Rectal smooth muscle tissue (tissue), 1 donor: ENCODE measurements at regions not wholly inside any gene's neighbourhood (a gene's known extent, or its start where the extent isn't known, plus 50 kb on each side); places are given as distances from the start of the nearest gene placed in this dataset.
"Not testable (repeated sequence)": the region's sequence is repeated elsewhere in the genome, so short reads cannot be mapped to it uniquely, and the experiment has no call there.

ENCODE experiments used
- H3K27ac ChIP-seq: one replicate; pipeline ENCODE4 v1.7.0; 2013; ENCODE audit warnings: low read depth, low read length, inconsistent platforms
- H3K27me3 ChIP-seq: one replicate; pipeline ENCODE4 v1.7.0; 2013; ENCODE audit warnings: low read length; ENCODE audit not compliant: control insufficient read depth, insufficient read depth
- H3K36me3 ChIP-seq: one replicate; pipeline ENCODE4 v1.7.0; 2013; ENCODE audit warnings: low read length; ENCODE audit not compliant: control insufficient read depth, insufficient read depth
- H3K4me1 ChIP-seq: one replicate; pipeline ENCODE4 v1.7.0; 2013; ENCODE audit warnings: low read length; ENCODE audit not compliant: control insufficient read depth, insufficient read depth
- H3K4me3 ChIP-seq: one replicate; pipeline ENCODE4 v1.7.0; 2013; ENCODE audit warnings: low read length
- H3K9ac ChIP-seq: one replicate; pipeline ENCODE4 v1.7.0; 2013; ENCODE audit warnings: low read length

- Histone ChIP-seq H3K36me3 (no peaks in the 10 kb centered on the region), H3K4me3 (no peak overlapping the region), H3K27me3 (no peaks in the 10 kb centered on the region), H3K27ac (no peak overlapping the region), H3K9ac (no peak overlapping the region), H3K4me1 (no peaks in the 10 kb centered on the region)
Observed at GRCh38 chr1:14347776-14348175, 250.7 kb upstream of the KAZN start.

- Histone ChIP-seq H3K4me1 (no peaks in the 10 kb centered on the region), H3K27me3 (no peaks in the 10 kb centered on the region), H3K9ac (no peak overlapping the region), H3K4me3 (no peak overlapping the region), H3K36me3 (no peaks in the 10 kb centered on the region), H3K27ac (no peak overlapping the region)
Observed at GRCh38 chr1:14350197-14350596, 248.3 kb upstream of the KAZN start.

- Histone ChIP-seq H3K4me1 (no peaks in the 10 kb centered on the region), H3K9ac (no peak overlapping the region), H3K4me3 (no peak overlapping the region), H3K27me3 (no peaks in the 10 kb centered on the region), H3K27ac (no peak overlapping the region), H3K36me3 (no peaks in the 10 kb centered on the region)
Observed at GRCh38 chr1:14352897-14353296, 245.6 kb upstream of the KAZN start.

GRCh38 chr1:14361005-14361404, 237.5 kb upstream of the KAZN start:
- not testable (repeated sequence) for H3K27ac ChIP-seq, H3K27me3 ChIP-seq, H3K4me1 ChIP-seq, H3K4me3 ChIP-seq, H3K9ac ChIP-seq, H3K36me3 ChIP-seq

- no peak overlapping the region for H3K9ac ChIP-seq
- H3K4me1 ChIP-seq: peaks cover 3% of the 10 kb centered on the region
- no peak overlapping the region for H3K4me3 ChIP-seq
- no peaks in the 10 kb centered on the region for H3K36me3 ChIP-seq
- no peak overlapping the region for H3K27ac ChIP-seq
- H3K27me3 ChIP-seq: no peaks in the 10 kb centered on the region
Observed at GRCh38 chr1:14362331-14362730, 236.2 kb upstream of the KAZN start.

DNA sequence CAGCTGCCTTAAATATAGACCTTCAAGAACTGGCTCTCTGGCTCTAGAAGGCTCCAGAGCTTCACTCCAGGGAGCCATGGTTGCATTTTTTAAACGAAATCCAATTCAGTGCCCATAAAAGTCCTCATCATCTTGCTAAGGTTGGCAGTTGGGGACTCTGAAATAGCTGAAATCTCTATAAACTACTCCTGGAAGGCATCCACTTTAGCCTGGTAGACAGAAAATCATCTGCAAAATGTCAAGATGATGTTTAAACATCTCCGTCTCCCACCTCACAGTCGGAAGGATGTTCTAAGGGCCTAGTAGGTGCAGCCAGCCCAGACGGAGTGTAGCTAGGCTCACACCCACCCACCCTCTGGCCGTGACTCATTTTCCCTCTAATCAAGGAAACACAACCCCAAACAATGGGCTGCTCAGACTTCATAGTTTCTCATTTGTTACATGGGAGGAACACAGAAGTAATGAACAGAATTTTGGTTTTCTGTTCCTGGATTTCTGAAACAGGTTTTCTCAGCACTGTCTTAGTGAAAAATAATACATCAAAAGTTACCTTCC, 235.4 kb upstream of the KAZN start:
- Histone ChIP-seq H3K36me3 (no peaks in the 10 kb centered on the region), H3K27ac (no peak overlapping the region), H3K4me1 (peaks cover 3% of the 10 kb centered on the region), H3K4me3 (no peak overlapping the region), H3K9ac (no peak overlapping the region), H3K27me3 (no peaks in the 10 kb centered on the region)

DNA sequence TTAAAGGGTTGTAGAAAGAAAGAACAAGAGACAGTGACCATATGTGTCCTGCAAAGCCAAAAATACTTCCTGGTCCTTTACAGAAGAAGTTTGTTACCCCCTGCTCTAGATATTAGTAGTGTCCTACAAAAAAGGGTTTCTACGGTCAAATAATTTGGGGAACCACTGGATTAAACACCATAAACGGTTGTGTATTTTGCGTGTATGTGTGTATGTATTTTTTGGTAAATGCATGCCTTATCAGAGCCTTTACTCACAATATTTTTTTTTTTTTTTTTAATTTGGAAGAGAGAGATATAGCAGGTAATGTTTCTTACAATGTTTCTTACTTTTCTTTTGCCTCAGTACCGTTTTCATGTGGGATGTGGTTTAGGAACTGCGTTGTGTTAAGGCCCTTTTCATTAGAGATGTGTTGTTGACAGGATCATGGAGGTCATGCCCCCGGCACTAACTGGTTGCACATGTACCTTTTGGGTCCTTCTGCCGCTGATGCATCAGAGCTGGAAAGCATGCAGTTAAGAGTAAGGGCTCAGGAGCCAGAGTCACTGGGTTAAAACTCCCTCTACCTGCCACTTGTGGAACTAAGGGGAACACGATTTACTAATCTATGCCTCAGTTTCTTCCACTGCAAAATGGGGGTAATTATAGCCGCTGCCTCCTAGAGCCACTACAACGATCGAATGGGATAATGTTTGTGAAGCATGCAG, 234.6 kb upstream of the KAZN start:
- H3K27me3 ChIP-seq: no peaks in the 10 kb centered on the region

DNA sequence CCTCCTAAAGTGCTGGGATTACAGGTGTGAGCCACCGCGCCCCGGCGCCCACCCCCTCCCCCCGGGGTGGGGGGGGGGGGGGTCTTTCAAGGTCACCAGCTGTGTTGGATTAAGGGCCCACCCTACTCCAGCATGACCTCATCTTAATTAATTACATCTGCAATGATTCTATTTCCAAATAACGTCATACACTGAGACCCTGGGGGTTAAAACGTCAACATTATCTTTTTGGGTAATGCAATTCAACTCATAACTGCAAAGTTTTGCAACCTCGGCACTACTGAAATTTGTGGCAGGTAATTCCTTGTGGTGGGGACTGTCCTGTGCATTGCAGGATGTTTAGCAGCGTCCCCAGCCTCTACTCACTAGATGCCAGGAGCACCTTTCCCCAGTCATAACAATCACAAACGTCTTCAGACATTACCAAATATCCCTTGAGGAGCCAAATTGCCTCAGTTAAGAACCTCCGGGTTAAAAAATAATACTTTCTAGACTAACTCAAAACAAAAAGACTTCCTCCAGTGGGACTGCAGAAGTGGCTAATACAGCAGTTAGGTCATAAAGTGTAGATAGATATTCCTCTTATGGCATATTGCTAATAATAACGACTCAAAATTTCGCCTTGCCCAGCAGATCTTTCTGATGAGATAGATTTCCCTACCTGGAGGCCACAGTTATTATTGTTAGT, 233.0 kb upstream of the KAZN start:
- Histone ChIP-seq H3K9ac (no peak overlapping the region), H3K27ac (no peak overlapping the region), H3K4me3 (no peak overlapping the region), H3K4me1 (peaks cover 3% of the 10 kb centered on the region), H3K36me3 (no peaks in the 10 kb centered on the region), H3K27me3 (no peaks in the 10 kb centered on the region)

More for the DNA sequence above, 234.6 kb upstream of the KAZN start:
- H3K27ac ChIP-seq: no peak overlapping the region
- H3K36me3 ChIP-seq: no peaks in the 10 kb centered on the region
- H3K4me3 ChIP-seq: no peak overlapping the region
- H3K4me1 ChIP-seq: peaks cover 3% of the 10 kb centered on the region
- no peak overlapping the region for H3K9ac ChIP-seq

GRCh38 chr1:14366091-14367018, 232.1 kb upstream of the KAZN start:
- Histone ChIP-seq H3K27ac (no peak overlapping the region), H3K4me3 (peak overlapping the region; percentile 19), H3K27me3 (peaks cover 2% of the 10 kb centered on the region), H3K4me1 (peaks cover 3% of the 10 kb centered on the region), H3K36me3 (no peaks in the 10 kb centered on the region), H3K9ac (no peak overlapping the region)

- Histone ChIP-seq H3K27ac (no peak overlapping the region), H3K36me3 (no peaks in the 10 kb centered on the region), H3K9ac (no peak overlapping the region), H3K4me3 (no peak overlapping the region), H3K27me3 (peaks cover 2% of the 10 kb centered on the region), H3K4me1 (peaks cover 3% of the 10 kb centered on the region)
Observed at GRCh38 chr1:14367451-14367850, 231.0 kb upstream of the KAZN start.

DNA sequence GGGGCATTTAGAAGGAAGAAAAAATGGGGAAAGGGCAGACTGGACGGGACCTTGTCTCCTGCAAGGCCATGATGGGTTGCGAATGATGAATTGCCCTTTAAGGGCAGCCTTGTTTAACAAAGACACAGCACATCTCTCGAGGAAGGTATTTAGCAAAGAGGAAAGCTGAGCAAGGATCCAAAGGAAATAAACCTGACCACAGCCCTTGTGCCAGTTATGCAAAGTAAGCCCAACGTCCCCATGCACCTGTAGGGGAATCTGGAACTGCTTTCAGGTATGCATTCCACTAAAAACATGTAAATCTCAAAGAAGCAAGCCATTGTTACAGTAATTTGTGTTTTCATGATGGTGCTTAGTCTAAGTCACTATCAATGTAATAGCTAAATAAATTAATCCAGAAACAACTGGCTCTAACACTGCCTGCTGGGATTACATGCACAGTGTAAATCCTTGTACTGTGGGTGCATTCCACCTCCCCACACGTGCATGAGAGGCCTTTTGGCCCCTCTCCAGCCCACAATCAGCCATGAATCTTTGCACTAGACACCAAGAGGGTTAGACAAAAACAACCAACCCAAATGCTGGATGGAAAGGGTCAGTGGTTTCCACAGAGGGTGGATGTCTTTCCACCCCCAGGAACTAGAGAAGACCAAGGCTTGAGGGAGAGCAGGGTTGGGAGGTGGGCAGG, 228.8 kb upstream of the KAZN start:
- H3K4me1 ChIP-seq: peaks cover 3% of the 10 kb centered on the region
- H3K27ac ChIP-seq: no peak overlapping the region
- no peak overlapping the region for H3K4me3 ChIP-seq
- H3K9ac ChIP-seq: no peak overlapping the region
- peaks cover 2% of the 10 kb centered on the region for H3K27me3 ChIP-seq
- H3K36me3 ChIP-seq: no peaks in the 10 kb centered on the region
